ENCODE measurements at regions not wholly inside any gene's neighbourhood (a gene's known extent, or its start where the extent isn't known, plus 50 kb on each side); places are given as distances from the start of the nearest gene placed in this dataset.

DNA sequence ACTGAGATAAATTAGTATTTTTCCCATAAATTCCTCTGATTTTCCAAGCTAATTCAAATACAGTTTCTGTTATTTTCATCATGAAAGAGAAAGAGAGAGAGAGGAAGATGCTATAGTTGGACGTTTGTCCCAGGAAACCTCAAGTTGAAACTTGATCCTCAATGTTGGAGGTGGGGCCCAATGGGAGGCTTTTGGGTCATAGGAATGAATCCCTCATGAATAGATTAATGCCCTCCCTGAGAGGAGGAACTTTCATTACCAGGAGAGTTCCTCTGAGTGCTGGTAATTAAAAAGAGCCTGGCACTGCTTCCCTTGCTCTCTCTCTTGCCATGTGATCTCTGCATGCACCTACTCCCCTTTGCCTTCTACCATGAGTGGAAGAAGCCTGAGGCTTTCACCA lies 189.9 kb upstream of the SMC2 start (continued):
- TF ChIP-seq MYBL2 (IDR thresholded peaks at IDR 0.05; ENCODE audit: low read depth) = no peak
- TF ChIP-seq MYBL2 (CRISPR knock-in tag; IDR thresholded peaks at IDR 0.05; ENCODE audit: borderline replicate concordance) = no peak
- TF ChIP-seq PATZ1 (CRISPR knock-in tag; IDR thresholded peaks at IDR 0.05; ENCODE audit: borderline replicate concordance) = no peak
- TF ChIP-seq PCBP2 (IDR thresholded peaks at IDR 0.05; ENCODE audit: low read depth, low read length, poor library complexity, severe bottlenecking) = no peak

GRCh38 chr9:103913899-103914298 lies 180.2 kb upstream of the SMC2 start:
- ChIA-PET POLR2A (no interaction called here), CTCF (ENCODE audit: low intra/inter-chr PET ratio) (no interaction called here)
- DNase-seq (ENCODE audit: extremely low read depth in 1 of 4, low spot score in 3 of 4) = no peak
- no peaks in the 10 kb centered on the region for H3K4me1 ChIP-seq (replicated peaks in 1 of 2; ENCODE audit: control insufficient read depth in 2 of 2, insufficient read depth in 2 of 2, low read length in 2 of 2)
- H4K20me1 ChIP-seq (replicated peaks; ENCODE audit: control insufficient read depth, insufficient read depth, low read length) = no peaks in the 10 kb centered on the region
- H3K36me3 ChIP-seq (ENCODE audit: control insufficient read depth, insufficient read depth, low read length) = no peaks in the 10 kb centered on the region
- H3K9me1 ChIP-seq (ENCODE audit: control insufficient read depth, insufficient read depth, low read length) = no peaks in the 10 kb centered on the region
- H3K4me3 ChIP-seq = no peak overlapping the region
- H3K9me3 ChIP-seq (replicated peaks; ENCODE audit: control insufficient read depth, insufficient read depth, low read depth, low read length) = no peaks in the 10 kb centered on the region
- H2AFZ ChIP-seq (ENCODE audit: low read depth, low read length) = no peak overlapping the region
- no peak overlapping the region for H3K9ac ChIP-seq (ENCODE audit: insufficient read depth in 1 of 2, low read depth in 2 of 2, low read length in 2 of 2)
- no TSS peak for BruUV-seq (replicated peaks)
- no peak for FAIRE-seq
- 0% methylated on average over 1 of the region's 1 CpG for WGBS (ENCODE audit: insufficient coverage, low coverage, missing lambda C conversion rate)
- no peak overlapping the region for H3K4me2 ChIP-seq (ENCODE audit: insufficient read depth, low read length)
- no peaks in the 10 kb centered on the region for H3K27me3 ChIP-seq (ENCODE audit: control insufficient read depth in 2 of 2, insufficient read depth in 2 of 2, low read length in 2 of 2)
- H3K27ac ChIP-seq (ENCODE audit: extremely low read depth, low read depth, low read length) = no peak overlapping the region
- intact Hi-C loops (cut with micrococcal nuclease) = no loop called here
- no peak for ATAC-seq
- H3K79me2 ChIP-seq (ENCODE audit: control insufficient read depth, insufficient read depth, low read length) = no peaks in the 10 kb centered on the region
- in situ Hi-C loops (cut with MboI) = no loop called here
- TF ChIP-seq ZNF277 (CRISPR knock-in tag; IDR thresholded peaks at IDR 0.05; ENCODE audit: borderline replicate concordance) = no peak
- TF ChIP-seq ZNF507 (tag; conservative IDR thresholded peaks at IDR 0.05) = no peak
- TF ChIP-seq, protein P1, sequence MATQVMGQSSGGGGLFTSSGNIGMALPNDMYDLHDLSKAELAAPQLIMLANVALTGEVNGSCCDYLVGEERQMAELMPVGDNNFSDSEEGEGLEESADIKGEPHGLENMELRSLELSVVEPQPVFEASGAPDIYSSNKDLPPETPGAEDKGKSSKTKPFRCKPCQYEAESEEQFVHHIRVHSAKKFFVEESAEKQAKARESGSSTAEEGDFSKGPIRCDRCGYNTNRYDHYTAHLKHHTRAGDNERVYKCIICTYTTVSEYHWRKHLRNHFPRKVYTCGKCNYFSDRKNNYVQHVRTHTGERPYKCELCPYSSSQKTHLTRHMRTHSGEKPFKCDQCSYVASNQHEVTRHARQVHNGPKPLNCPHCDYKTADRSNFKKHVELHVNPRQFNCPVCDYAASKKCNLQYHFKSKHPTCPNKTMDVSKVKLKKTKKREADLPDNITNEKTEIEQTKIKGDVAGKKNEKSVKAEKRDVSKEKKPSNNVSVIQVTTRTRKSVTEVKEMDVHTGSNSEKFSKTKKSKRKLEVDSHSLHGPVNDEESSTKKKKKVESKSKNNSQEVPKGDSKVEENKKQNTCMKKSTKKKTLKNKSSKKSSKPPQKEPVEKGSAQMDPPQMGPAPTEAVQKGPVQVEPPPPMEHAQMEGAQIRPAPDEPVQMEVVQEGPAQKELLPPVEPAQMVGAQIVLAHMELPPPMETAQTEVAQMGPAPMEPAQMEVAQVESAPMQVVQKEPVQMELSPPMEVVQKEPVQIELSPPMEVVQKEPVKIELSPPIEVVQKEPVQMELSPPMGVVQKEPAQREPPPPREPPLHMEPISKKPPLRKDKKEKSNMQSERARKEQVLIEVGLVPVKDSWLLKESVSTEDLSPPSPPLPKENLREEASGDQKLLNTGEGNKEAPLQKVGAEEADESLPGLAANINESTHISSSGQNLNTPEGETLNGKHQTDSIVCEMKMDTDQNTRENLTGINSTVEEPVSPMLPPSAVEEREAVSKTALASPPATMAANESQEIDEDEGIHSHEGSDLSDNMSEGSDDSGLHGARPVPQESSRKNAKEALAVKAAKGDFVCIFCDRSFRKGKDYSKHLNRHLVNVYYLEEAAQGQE (IDR thresholded peaks at IDR 0.05; ENCODE audit: borderline replicate concordance) = no peak
- TF ChIP-seq, protein P1 (CRISPR knock-in tag; IDR thresholded peaks at IDR 0.05; ENCODE audit: low read depth) = no peak
- no peak for TF ChIP-seq ZNF586 (CRISPR knock-in tag; conservative IDR thresholded peaks at IDR 0.05)
- TF ChIP-seq, protein P2, sequence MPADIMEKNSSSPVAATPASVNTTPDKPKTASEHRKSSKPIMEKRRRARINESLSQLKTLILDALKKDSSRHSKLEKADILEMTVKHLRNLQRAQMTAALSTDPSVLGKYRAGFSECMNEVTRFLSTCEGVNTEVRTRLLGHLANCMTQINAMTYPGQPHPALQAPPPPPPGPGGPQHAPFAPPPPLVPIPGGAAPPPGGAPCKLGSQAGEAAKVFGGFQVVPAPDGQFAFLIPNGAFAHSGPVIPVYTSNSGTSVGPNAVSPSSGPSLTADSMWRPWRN (IDR thresholded peaks at IDR 0.05; ENCODE audit: low read depth) = no peak
